ENCODE measurements at regions not wholly inside any gene's neighbourhood (a gene's known extent, or its start where the extent isn't known, plus 50 kb on each side); places are given as distances from the start of the nearest gene placed in this dataset.

DNA sequence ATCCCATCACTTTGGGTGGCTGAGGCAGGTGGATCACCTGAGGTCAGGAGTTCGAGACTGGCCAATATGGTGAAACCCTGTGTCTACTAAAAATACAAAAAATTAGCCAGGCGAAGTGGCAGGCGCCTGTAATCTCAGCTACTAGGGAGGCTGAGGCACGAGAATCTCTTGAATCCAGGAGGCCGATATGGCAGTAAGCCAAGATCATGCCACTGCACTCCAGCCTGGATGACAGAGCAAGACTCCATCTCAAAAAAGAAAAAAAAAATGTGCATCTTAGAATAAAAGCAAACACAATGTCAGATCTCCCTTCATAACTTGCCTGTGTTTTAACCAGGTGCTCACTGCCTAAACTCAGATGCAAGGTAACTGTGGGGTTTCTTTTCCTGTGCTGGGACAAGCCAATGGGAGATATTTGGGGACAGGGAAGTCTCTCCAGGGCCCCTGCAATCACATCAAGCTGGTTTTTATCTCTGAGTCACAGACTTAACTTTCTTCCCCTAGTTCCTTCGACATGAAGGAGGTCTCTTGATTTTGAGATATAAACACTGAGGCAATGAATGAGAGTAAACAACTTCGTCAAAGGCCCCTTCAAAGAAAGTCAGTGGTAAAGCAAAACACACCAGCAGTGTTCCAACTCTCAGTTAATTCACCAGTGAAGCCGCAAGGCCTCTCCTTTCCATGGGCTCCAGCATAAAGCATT is 99.1 kb downstream of the SNX18 start:
- DNase-seq (ENCODE audit: low spot score) = no peak

DNA sequence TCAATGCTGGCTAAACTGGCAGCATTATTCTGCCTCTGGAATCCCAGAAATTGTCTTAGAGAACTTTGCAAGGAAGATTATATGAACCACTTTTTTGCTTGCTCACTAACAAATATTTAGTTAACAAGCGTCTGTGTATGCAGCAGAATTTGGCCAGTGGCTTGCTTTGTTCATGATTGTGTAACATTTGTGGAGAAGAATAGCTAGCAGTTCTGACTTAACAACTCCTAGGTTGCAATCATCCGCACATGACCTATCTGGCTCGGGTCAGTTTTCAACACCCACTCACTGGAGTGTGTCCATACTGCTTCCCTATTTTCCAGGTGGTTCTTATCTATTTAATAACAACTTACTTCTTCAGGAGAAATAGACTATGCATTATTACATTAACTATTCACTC is 98.5 kb downstream of the SNX18 start:
- no peak for DNase-seq (ENCODE audit: low spot score)

DNA sequence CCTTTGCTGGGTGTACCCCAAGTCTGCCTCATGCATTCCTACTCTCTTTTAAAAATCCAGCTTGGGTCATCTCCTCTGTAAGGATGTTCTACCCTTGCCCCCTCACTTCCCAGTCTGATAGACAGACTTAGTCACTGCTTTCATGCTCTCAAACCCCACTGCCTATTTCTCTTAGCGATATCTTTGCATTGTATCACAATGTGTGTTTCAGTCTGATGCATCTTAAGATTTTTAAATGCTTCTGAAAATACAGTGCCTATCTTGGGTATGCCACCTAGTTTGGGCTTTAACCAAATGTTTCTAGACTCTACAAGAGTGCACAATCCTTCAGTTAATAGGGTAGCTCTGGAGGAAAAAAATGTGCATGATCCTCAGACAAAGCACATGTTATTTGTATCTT is 97.8 kb downstream of the SNX18 start:
- no peak for DNase-seq (ENCODE audit: low spot score)

DNA sequence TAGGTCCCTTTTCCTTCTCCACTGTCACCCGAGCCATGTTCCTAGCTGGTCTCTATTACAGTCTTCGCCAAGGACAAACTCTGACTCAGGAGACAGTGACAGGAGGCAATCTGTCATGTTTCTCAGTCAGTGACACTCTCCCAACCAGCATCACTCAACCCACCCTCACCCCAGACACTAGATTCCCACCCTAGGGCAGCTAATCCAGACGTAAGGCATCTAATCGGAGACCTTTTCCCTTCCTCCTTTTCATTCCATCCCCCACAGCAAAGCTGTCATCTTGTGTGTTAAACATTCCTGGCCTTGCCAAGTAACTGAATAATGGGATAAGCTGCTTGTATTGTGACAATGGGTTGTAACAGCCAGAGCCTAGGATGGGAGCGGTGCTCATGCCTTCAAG is 95.2 kb downstream of the SNX18 start:
- DNase-seq (ENCODE audit: low spot score) = no peak

DNA sequence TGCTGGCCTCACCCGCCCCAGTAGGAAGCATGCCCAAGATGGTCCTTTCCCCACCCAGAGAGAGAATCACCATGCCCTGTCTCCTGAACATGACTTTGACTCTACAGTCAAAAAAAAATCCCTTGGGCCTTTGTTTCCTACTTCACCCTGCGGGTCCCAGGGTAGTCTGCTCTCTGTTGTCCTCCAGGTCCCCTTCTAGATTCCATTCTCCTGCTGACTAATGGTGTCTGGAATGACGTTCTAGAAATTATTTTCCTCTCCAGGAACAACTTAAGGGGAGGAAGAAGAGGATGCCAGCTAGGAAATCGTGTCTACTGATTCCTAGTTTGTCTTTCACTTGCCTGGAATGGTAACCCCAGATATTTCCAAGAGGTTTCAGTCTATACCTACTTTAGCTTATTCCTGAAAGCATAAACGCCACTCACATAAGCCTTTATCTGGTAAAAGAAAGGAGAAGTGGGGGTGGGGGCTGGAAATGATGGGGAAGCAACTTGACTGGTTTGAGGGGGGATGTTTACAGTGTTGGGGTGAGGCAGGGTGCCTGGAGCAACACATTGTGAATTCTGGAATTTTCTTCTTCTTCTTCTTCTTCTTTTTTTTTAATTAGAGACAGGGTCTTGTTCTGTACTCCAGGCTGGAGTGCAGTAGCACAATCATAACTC is 93.9 kb downstream of the SNX18 start:
- DNase-seq (ENCODE audit: low spot score) = no peak

DNA sequence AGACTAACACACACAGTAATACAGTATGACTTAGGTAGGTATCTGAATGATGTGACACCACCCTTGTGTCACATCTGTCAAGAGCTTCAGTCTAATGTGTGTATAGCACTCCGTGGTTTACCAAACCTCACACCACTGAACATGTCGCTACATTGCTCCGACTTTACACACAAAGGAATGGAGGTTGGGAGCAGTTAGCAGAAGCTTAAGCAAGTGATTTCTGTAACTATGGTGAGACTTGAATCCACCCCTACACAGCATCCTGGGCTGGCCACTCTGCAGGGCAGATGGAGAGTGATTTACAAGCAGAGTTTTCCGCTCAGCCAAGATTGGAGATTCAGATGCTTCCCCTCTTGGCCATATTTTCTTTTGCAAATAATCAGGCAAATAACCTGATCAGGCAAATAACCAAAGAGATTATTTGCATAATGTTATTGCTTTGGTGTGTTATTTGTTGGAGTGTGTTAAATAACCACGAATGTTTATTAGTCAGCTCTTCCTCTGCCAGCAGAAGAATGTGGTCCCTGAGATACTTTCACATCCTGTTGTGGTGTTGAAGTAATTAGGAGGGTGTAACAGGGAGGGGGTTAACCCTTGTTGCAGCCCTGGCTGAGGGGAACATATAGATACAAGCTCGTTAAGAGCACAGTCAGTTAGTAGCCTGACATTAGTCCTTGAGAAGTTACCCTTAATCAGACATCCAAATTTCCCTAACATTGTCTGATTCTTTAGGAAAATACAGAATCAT is 92.8 kb downstream of the SNX18 start:
- DNase-seq (ENCODE audit: low spot score) = no peak

DNA sequence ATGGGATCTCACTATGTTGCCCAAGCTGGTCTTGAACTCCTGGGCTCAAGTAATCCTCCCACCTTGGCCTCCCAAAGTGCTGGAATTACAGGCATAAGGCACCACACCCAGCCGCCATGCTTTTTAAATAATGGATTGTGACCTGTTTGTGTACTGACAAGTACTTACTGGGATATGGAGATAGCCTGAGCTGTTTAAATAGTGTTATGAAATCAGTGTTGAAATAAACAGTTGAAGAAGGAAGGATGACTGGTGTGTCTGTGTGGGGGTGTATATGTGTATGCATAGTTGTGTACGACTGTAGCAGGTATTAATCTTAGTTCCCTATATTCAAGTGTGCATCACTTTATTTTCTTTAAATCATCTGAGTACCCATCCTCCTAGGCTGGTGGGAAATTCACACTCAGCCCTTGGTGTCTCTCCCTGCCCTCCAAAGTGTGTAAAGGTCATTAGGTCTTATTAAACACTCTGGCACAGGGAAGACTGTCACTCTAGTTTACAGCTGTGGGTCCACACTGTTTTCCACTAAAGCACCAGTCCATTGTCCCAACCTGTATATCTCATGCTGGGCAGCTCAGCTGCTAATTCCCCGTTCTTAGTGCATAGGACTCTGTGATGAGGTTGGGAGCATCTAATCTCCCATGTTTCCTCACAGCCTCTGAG is 91.0 kb downstream of the SNX18 start:
- DNase-seq (ENCODE audit: low spot score) = no peak

DNA sequence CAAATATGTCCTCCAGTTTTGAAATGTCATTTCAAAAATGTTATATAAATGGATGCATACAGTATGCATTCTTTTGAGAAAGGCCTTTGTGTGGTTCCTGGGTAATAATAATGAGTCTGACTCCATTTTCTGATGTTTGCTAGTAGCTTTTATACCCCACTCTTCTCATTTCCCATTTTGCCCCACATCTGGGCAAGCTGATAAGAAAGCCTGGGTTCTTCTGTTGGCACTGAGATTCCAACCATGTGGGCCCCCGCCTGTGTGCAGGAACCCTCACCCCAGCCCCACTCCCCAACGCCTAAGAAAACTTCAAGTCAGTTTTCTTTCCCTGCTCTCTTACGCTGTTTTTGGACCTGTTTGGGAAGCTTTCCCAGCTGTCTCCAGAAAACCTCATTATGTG is 89.4 kb downstream of the SNX18 start:
- DNase-seq (ENCODE audit: low spot score) = no peak

DNA sequence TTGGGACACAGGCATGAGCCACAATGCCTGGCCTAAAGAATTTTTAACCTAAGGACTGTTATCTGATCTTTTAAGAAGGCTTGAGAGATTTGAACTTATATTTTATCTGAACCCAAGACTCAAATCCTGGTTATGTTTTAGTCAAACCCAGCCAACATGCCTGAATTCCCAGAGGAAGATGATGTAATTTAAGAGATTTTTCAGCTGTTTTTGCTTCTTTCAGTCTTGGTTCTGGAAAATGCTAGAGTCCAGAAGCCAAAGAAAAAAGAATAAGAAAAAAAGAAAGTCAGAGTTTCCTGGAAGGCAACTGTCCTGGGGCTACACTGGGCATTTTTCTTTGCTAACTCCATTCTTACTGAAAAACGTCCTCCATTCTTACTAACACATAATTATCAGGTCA is 85.8 kb downstream of the SNX18 start:
- no peak for DNase-seq (ENCODE audit: low spot score)

DNA sequence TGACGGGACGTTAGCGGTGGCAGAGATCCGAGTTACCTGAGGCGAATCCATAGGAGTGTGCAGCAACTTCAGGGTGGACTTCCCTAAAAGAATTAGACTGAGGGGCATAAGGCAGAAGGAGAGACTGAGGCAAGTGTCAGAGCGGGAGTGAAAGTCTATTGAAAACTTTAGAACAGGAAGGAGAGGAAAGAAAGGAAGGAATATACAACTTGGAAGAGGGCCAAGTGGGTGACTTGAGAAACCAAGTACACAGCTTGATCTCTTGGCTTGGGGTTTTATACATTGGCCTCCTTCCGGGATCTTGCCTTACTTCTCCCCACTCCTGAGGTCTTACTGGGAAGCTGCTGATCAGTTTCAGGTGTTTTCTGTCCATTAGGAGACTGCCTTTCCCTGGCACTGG is 84.9 kb downstream of the SNX18 start:
- no peak for DNase-seq (ENCODE audit: low spot score)

DNA sequence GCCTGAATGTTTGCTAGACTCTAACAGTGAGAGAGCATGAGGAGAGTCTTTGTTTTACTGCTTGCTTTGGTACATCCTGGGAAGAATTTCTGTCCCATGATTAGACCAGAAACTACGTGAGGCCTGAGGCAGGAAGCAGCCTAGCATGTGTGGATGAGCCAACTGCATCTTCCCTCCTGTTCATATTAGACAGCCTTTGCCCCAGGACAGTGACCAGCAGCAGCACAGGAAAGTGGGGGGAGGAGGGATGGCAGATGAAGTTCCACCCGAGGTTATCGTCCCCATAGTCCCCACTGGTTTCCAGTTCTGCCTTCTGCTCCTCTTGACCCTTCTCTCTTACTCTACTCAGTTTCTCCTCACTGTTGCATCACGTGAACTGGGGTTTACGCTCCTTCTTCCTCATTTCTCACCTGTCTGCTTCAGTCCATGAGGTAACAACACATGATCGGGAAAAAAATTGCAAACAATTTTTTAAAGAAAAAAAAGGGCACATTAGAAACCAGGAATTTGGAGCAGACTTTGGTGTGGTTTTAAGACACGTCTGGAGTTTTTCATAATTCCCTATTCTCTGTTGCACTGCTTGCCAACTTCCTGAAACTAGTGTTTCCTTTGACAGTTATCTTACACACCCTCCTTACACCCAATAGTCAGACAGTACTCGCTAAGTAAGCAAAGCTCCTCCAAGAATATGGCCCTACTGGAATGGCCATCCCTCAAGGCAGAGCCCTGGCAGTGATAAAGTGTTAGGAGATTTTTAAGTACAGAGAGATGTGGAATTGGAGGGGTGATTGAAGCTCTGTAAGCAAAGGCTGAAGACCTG is 84.1 kb downstream of the SNX18 start:
- DNase-seq (ENCODE audit: low spot score) = no peak
